ENCODE measurements at regions not wholly inside any gene's neighbourhood (a gene's known extent, or its start where the extent isn't known, plus 50 kb on each side); places are given as distances from the start of the nearest gene placed in this dataset.
A peak's percentile ranks its signal among the peaks of the same experiment; 100 is the strongest.

GRCh38 chr13:99819967-99820366 is 151.6 kb downstream of the ZIC5 start:
- intact Hi-C loops (cut with micrococcal nuclease; ENCODE audit: unreplicated experiment) = no loop called here
- no peak overlapping the region for H3K27ac ChIP-seq (ENCODE audit: extremely low read length, insufficient read depth, low read length)
- H3K9me3 ChIP-seq (ENCODE audit: low read length) = no peaks in the 10 kb centered on the region
- no peak overlapping the region for H3K4me3 ChIP-seq (replicated peaks in 1 of 3; ENCODE audit: insufficient read depth in 1 of 3, low read depth in 2 of 3, low read length in 3 of 3)
- H3K36me3 ChIP-seq (replicated peaks in 1 of 2; ENCODE audit: control insufficient read depth in 1 of 2, insufficient read depth in 2 of 2, low read length in 2 of 2) = no peaks in the 10 kb centered on the region
- TF ChIP-seq ZNF543 (CRISPR knock-in tag; IDR thresholded peaks at IDR 0.05) (no peak), ZSCAN9 (CRISPR knock-in tag; IDR thresholded peaks at IDR 0.05; ENCODE audit: borderline replicate concordance) (no peak), ZSCAN30 (CRISPR knock-in tag; IDR thresholded peaks at IDR 0.05) (no peak), TAF15 (IDR thresholded peaks at IDR 0.05; ENCODE audit: low read depth, low read length, poor library complexity, severe bottlenecking) (no peak)
- TF ChIP-seq, protein P1, sequence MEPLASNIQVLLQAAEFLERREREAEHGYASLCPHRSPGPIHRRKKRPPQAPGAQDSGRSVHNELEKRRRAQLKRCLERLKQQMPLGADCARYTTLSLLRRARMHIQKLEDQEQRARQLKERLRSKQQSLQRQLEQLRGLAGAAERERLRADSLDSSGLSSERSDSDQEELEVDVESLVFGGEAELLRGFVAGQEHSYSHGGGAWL (CRISPR knock-in tag; IDR thresholded peaks at IDR 0.05) = no peak
- H3K4me2 ChIP-seq (ENCODE audit: low read depth, low read length) = peak overlapping the region; percentile 15; the same call in 1 of the 2 replicates
- BruUV-seq (replicated peaks) = no TSS peak
- no peaks in the 10 kb centered on the region; a peak in 1 of 5 replicates for H3K27me3 ChIP-seq (ENCODE audit: control insufficient read depth in 1 of 2, insufficient read depth in 2 of 2, low read length in 2 of 2)
- FAIRE-seq (no peak), ATAC-seq (peak; percentile 56), DNase-seq (ENCODE audit: low spot score) (no peak)
- H3K79me2 ChIP-seq (ENCODE audit: insufficient read depth, low read length) = no peaks in the 10 kb centered on the region
- H2AFZ ChIP-seq (ENCODE audit: low read length) = no peak overlapping the region
- H3K4me1 ChIP-seq (ENCODE audit: insufficient read depth, low read length) = peaks cover 20% of the 10 kb centered on the region
- in situ Hi-C loops (cut with HindIII; ENCODE audit: extremely low pct_ligation_motif_present, low pct_unique_long_range_greater_than_20kb) = no loop called here
- H3K9ac ChIP-seq (ENCODE audit: insufficient read depth, low read depth, low read length) = no peak overlapping the region
- ChIA-PET POLR2A (no interaction called here), CTCF (ENCODE audit: low intra/inter-chr PET ratio, low total read pairs) (no interaction called here)
- WGBS (ENCODE audit: low lambda C conversion rate) = 31% methylated on average over 6 of the region's 7 CpGs
- no peaks in the 10 kb centered on the region for H4K20me1 ChIP-seq (ENCODE audit: insufficient read depth, low read length)

DNA sequence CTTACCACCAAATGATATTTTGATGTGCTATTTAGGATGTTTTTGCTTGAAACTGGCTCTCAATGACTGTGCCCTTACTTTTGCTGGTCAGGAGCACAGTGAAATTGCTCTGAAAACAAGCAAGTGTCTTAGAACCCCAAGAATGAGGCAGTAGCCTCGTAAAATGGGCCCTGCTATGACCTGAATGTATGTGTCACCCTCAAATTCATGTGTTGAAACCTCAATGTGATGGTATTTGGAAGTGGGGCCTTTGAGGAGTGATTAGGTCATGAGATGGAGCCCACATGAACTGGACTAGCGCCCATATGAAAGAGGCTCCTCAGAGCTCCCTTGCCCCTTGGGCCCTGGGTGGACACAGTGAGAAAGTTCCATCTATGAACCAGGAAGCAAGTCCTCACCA is 155.2 kb downstream of the ZIC5 start:
- TF ChIP-seq GZF1 (CRISPR knock-in tag; IDR thresholded peaks at IDR 0.05) (no peak), MYPOP (CRISPR knock-in tag; IDR thresholded peaks at IDR 0.05) (no peak), TCF12 (IDR thresholded peaks at IDR 0.05) (no peak), TCF12 (CRISPR knock-in tag; IDR thresholded peaks at IDR 0.05) (no peak)
- Histone ChIP-seq H3K27ac (ENCODE audit: extremely low read length, insufficient read depth, low read length) (no peak overlapping the region), H3K36me3 (replicated peaks in 1 of 2; ENCODE audit: control insufficient read depth in 1 of 2, insufficient read depth in 2 of 2, low read length in 2 of 2) (no peaks in the 10 kb centered on the region), H3K9ac (ENCODE audit: insufficient read depth, low read depth, low read length) (no peak overlapping the region), H2AFZ (ENCODE audit: low read length) (no peak overlapping the region), H3K27me3 (ENCODE audit: control insufficient read depth in 1 of 2, insufficient read depth in 2 of 2, low read length in 2 of 2) (no peaks in the 10 kb centered on the region), H3K9me3 (ENCODE audit: low read length) (no peaks in the 10 kb centered on the region), H3K4me1 (ENCODE audit: insufficient read depth, low read length) (peaks cover 14% of the 10 kb centered on the region), H4K20me1 (ENCODE audit: insufficient read depth, low read length) (no peaks in the 10 kb centered on the region), H3K4me2 (ENCODE audit: low read depth, low read length) (no peak overlapping the region), H3K79me2 (ENCODE audit: insufficient read depth, low read length) (no peaks in the 10 kb centered on the region), H3K4me3 (replicated peaks in 1 of 3; ENCODE audit: insufficient read depth in 1 of 3, low read depth in 2 of 3, low read length in 3 of 3) (no peak overlapping the region)
- ATAC-seq = no peak
- intact Hi-C loops (cut with micrococcal nuclease; ENCODE audit: unreplicated experiment) = no loop called here
- in situ Hi-C loops (cut with HindIII; ENCODE audit: extremely low pct_ligation_motif_present, low pct_unique_long_range_greater_than_20kb) = no loop called here
- CTCF ChIA-PET (ENCODE audit: low intra/inter-chr PET ratio, low total read pairs) = no interaction called here
- no peak for DNase-seq (ENCODE audit: low spot score)
- POLR2A ChIA-PET = no interaction called here
- no TSS peak for BruUV-seq (replicated peaks)
- no peak for FAIRE-seq
- 45% methylated on average over 1 of the region's 2 CpGs for WGBS (ENCODE audit: low lambda C conversion rate)
